Epithelial cell of esophagus (primary cell): ENCODE measurements at regions not wholly inside any gene's neighbourhood (a gene's known extent, or its start where the extent isn't known, plus 50 kb on each side); places are given as distances from the start of the nearest gene placed in this dataset.

ENCODE experiments used
- DNase-seq: peaks from one replicate; pipeline ENCODE4 v3.0.0; 2010; ENCODE audit warnings: low read depth
- H3K4me3 ChIP-seq: 2 replicates; pipeline ENCODE4 v1.5.1; 2011; ENCODE audit warnings: mild to moderate bottlenecking, low read length, control low read depth
- CTCF ChIP-seq: IDR thresholded peaks from 2 replicates; pipeline ENCODE4 v1.5.1; 2011; ENCODE audit warnings: low read depth, mild to moderate bottlenecking, low read length, control low read depth, inconsistent platforms; ENCODE audit not compliant: insufficient read depth; ENCODE audit errors: missing control alignments

GRCh38 chr2:104215269-104216161 lies 638.4 kb upstream of the POU3F3 start:
- DNase-seq: no peak
- H3K4me3 ChIP-seq: no peak overlapping the region
- no peak for TF ChIP-seq CTCF

GRCh38 chr2:104233591-104233990 lies 620.3 kb upstream of the POU3F3 start:
- no peak for TF ChIP-seq CTCF
- DNase-seq: no peak
- H3K4me3 ChIP-seq: no peak overlapping the region

GRCh38 chr2:104236491-104236890 lies 617.4 kb upstream of the POU3F3 start:
- DNase-seq: no peak
- no peak for TF ChIP-seq CTCF
- H3K4me3 ChIP-seq: no peak overlapping the region

GRCh38 chr2:104240984-104241383 lies 612.9 kb upstream of the POU3F3 start:
- no peak for TF ChIP-seq CTCF
- no peak for DNase-seq
- H3K4me3 ChIP-seq: no peak overlapping the region

- DNase-seq: no peak
- no peak overlapping the region for H3K4me3 ChIP-seq
- TF ChIP-seq CTCF: no peak
Measured at GRCh38 chr2:104249629-104250028, 604.3 kb upstream of the POU3F3 start.

GRCh38 chr2:104250635-104251034 lies 603.3 kb upstream of the POU3F3 start:
- DNase-seq: no peak
- no peak overlapping the region for H3K4me3 ChIP-seq
- TF ChIP-seq CTCF: no peak

GRCh38 chr2:104254017-104254416 lies 599.9 kb upstream of the POU3F3 start:
- H3K4me3 ChIP-seq: no peak overlapping the region
- TF ChIP-seq CTCF: no peak

More at GRCh38 chr2:104254017-104254416, 599.9 kb upstream of the POU3F3 start:
- DNase-seq: no peak
